C4-2B (cell line): ENCODE measurements at regions not wholly inside any gene's neighbourhood (a gene's known extent, or its start where the extent isn't known, plus 50 kb on each side); places are given as distances from the start of the nearest gene placed in this dataset.

Experiments used
- ZFX ChIP-seq: fragments of 450-650 bp; IDR thresholded peaks from 2 replicates; pipeline ENCODE4 v1.6.1; 2017
- TF ChIP-seq, protein P1 (sequence below): fragments of 450-650 bp; conservative IDR thresholded peaks from 2 replicates; pipeline ENCODE4 v1.5.1; 2017; ENCODE audit warnings: mild to moderate bottlenecking

DNA sequence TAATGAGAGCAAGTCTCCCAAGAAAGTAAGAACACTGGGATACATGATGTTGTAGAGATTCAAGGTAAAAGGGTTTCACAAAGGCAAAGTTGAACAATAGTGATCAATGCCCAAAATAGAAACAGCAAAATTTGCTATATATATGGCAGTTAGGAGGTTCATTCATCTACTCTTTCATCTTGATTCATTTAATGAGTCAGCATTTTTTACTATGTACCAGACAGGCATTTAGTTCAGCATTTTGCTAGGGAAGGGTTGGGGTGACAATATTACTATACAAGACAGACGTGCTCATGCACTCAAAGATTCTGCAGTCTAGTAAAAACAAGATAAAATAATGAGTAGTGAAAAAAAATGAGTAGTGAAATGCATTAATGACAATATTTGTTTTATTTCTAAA lies 264.9 kb upstream of the LMO3 start:
- TF ChIP-seq, protein P1, sequence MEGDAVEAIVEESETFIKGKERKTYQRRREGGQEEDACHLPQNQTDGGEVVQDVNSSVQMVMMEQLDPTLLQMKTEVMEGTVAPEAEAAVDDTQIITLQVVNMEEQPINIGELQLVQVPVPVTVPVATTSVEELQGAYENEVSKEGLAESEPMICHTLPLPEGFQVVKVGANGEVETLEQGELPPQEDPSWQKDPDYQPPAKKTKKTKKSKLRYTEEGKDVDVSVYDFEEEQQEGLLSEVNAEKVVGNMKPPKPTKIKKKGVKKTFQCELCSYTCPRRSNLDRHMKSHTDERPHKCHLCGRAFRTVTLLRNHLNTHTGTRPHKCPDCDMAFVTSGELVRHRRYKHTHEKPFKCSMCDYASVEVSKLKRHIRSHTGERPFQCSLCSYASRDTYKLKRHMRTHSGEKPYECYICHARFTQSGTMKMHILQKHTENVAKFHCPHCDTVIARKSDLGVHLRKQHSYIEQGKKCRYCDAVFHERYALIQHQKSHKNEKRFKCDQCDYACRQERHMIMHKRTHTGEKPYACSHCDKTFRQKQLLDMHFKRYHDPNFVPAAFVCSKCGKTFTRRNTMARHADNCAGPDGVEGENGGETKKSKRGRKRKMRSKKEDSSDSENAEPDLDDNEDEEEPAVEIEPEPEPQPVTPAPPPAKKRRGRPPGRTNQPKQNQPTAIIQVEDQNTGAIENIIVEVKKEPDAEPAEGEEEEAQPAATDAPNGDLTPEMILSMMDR: no peak
- TF ChIP-seq ZFX: no peak
